ENCODE measurements at regions not wholly inside any gene's neighbourhood (a gene's known extent, or its start where the extent isn't known, plus 50 kb on each side); places are given as distances from the start of the nearest gene placed in this dataset.

DNA sequence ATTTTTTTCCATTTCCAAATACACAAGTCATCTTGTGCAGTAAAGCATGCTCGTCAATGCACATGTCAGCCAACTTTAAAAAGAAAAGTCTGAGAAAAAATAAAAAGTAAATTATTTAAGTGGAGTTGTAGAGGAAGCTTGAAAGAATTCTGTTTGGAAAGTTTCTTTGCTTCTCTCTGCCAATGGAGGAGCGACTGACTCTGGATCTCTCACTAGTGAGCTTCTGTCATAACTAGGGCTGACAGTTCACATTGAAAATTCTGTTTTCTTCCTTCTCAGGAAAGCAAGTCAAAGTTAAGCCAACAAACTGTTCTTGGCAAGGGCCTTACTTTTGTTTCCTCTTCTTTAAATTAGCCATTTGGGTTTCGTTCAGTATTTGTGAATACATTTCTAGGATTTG lies 298.2 kb downstream of the POU4F1 start:
- TF ChIP-seq, protein P1, sequence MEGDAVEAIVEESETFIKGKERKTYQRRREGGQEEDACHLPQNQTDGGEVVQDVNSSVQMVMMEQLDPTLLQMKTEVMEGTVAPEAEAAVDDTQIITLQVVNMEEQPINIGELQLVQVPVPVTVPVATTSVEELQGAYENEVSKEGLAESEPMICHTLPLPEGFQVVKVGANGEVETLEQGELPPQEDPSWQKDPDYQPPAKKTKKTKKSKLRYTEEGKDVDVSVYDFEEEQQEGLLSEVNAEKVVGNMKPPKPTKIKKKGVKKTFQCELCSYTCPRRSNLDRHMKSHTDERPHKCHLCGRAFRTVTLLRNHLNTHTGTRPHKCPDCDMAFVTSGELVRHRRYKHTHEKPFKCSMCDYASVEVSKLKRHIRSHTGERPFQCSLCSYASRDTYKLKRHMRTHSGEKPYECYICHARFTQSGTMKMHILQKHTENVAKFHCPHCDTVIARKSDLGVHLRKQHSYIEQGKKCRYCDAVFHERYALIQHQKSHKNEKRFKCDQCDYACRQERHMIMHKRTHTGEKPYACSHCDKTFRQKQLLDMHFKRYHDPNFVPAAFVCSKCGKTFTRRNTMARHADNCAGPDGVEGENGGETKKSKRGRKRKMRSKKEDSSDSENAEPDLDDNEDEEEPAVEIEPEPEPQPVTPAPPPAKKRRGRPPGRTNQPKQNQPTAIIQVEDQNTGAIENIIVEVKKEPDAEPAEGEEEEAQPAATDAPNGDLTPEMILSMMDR (IDR thresholded peaks at IDR 0.05; ENCODE audit: insufficient read depth, low read length): no peak
- no peak for DNase-seq (ENCODE audit: low read depth)
- no peak overlapping the region for H3K4me3 ChIP-seq (ENCODE audit: low read depth, low read length)

DNA sequence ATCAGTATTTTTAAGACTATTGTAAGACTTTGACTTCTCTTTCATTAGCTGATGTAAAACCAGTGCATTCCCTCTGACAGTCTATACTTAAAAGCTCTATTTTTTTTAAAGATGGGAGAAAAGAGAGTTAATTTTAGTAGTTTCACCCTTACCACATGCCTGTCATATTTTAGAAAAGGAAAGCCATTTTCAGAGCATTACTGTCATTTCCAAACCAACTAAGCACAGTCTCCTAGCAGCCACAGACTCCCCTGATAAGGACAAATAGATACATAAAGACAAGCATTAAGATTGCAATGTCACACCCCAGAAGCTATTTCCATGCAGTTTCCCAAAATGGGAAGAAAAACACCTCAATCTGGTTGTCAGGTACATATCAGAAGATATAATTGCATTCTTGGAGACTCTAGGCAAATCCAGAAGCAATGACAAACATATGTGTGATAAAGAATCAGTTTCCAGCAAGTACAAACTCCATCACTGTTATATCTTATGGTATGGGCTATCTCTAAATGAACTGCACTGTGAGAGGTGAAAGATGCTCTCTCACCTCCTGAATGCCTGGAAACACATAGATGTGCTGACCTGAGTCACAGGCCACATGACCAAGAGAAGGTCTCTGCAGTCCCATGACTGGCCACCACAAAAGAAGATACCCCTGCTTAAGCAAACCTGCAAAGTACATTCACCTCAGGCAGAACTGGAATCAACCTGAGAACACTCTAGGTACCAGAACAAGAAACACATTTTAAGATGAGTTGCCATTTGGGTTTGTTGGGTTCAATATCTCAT lies 303.3 kb downstream of the POU4F1 start:
- DNase-seq (ENCODE audit: low read depth): no peak
- H3K4me3 ChIP-seq (ENCODE audit: low read depth, low read length): no peak overlapping the region
- TF ChIP-seq, protein P1 (IDR thresholded peaks at IDR 0.05; ENCODE audit: insufficient read depth, low read length): no peak

DNA sequence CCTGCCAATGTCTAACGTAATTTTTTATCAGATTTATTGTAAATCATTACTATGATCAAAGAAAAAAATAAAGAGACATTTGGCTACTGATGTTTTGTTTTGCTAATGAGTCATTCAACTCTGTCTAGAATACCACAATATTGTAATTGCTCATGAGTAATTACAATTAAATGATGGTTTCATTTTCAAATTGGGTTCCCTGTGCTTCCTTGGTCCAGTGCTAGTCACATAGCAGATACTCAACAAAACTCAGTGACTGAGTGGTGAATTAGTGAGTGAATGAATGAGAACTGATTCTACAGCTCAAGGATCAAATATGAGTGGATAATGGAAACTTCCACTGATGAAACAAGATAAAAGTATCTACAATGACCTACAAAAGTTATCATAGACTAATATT lies 304.7 kb downstream of the POU4F1 start:
- no peak overlapping the region for H3K4me3 ChIP-seq (ENCODE audit: low read depth, low read length)
- DNase-seq (ENCODE audit: low read depth): no peak
- TF ChIP-seq, protein P1 (IDR thresholded peaks at IDR 0.05; ENCODE audit: insufficient read depth, low read length): no peak

DNA sequence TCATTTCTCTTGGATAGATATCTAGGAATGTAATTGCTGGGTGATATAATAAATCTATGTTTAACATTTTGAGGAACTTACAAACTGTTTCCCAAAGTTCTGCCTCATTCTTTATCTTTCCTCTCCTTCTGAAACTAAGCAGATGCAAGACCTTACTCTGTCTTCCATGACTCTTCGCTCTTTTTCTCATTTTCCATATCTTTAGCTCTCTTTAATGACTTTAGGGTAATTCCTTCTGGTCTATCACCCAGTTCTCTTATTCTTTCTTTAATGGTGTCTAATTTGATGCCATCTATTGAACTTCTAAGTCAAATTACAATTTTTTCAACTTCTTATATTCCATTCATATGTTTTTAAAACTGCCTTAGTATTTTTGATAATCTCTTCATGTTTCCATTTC lies 316.6 kb downstream of the POU4F1 start:
- no peak overlapping the region for H3K4me3 ChIP-seq (ENCODE audit: low read depth, low read length)
- TF ChIP-seq, protein P1 (IDR thresholded peaks at IDR 0.05; ENCODE audit: insufficient read depth, low read length): no peak
- no peak for DNase-seq (ENCODE audit: low read depth)

DNA sequence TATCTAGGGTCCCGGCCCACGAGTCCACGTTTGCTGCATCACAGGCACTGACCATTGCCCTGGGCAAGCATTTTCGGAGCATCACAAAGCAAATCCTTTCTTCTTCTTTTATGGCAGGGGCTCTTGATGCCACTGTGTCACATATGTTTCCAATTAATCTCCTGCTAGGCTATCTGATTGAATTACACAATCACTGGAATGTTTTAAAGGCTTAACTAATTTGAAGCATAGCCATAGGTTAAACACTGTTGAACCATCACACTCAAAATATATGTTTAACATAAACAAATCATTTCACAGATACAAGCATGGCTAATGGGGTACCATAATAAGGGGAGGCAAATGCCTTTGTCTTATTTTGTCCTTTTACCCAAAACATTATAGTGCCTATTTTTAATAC lies 338.3 kb downstream of the POU4F1 start:
- TF ChIP-seq, protein P1 (IDR thresholded peaks at IDR 0.05; ENCODE audit: insufficient read depth, low read length): no peak
- H3K4me3 ChIP-seq (ENCODE audit: low read depth, low read length): no peak overlapping the region
- DNase-seq (ENCODE audit: low read depth): no peak

DNA sequence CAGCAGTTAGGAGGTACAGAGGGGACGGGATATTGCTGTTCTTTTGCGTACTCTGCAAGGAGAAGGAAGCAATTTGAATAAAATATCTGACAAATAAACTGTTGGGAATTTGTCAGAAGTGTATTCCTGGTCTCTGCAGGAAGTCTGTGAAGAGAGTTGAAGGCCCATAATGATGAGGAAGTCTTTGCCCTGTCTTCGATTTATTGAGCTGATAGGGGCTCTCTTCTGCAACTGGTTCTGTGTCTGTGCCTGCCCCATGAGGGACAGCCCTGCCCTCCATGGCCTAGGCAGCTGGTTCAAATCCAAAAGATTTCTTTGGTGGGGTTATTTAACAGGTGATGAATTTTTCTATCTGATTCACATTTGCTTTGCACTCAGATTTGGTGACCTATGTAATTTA lies 339.7 kb upstream of the EDNRB start:
- no peak overlapping the region for H3K4me3 ChIP-seq (ENCODE audit: low read depth, low read length)
- no peak for DNase-seq (ENCODE audit: low read depth)
- TF ChIP-seq, protein P1 (IDR thresholded peaks at IDR 0.05; ENCODE audit: insufficient read depth, low read length): no peak

DNA sequence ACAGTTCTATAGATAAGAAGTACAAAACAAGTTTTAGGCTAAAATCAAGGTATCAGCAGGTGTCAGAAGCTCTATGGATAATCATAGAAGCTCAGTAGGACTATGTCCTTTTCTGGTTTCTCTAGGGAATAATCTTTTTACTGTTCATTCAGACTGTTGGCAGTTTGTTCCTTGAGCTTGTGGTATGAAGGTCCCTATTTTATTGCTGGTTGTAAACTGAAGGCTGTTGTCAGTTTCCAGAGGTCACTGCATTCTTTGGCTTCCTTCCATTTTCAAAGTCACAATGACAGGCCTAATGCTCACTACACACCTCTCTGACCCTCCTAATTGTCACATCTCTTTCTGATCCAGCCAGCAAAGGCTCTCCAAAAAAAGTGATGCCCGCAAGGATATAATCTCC lies 337.9 kb upstream of the EDNRB start:
- DNase-seq (ENCODE audit: low read depth): no peak
- TF ChIP-seq, protein P1 (IDR thresholded peaks at IDR 0.05; ENCODE audit: insufficient read depth, low read length): no peak
- H3K4me3 ChIP-seq (ENCODE audit: low read depth, low read length): no peak overlapping the region
